SH-SY5Y (cell line): ENCODE measurements at regions not wholly inside any gene's neighbourhood (a gene's known extent, or its start where the extent isn't known, plus 50 kb on each side); places are given as distances from the start of the nearest gene placed in this dataset.

Experiments used
- GATA2 ChIP-seq: IDR thresholded peaks from 2 replicates; pipeline ENCODE4 v1.6.1; 2011; ENCODE audit warnings: mild to moderate bottlenecking, low read depth, low read length
- GATA3 ChIP-seq: IDR thresholded peaks from 2 replicates; pipeline ENCODE4 v1.6.1; 2011; ENCODE audit warnings: low read depth, mild to moderate bottlenecking, low read length, moderate library complexity

DNA sequence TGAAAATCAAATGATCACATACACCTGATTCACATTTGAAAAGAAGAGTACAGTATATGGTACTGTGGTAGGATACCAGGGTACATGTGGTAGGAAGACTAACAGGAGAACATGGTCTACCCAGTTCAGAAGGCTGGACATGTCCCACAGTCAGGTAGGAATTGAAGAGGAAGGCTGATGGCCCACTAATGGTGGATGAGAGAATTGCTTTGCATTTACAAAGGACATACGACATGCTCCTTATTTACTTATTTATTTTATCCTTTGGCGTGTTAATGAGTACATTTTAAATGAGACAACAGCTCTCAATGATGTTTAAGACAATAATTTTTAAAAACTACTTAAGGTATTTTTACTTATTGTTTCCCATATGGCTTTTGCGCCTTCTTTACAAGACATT is 106.7 kb upstream of the BMP2K start:
- TF ChIP-seq GATA3, result no peak
- no peak for TF ChIP-seq GATA2
